Ishikawa (cell line): ENCODE measurements at regions not wholly inside any gene's neighbourhood (a gene's known extent, or its start where the extent isn't known, plus 50 kb on each side); places are given as distances from the start of the nearest gene placed in this dataset.

Experiments used
- CEBPB ChIP-seq: IDR thresholded peaks from 2 replicates; pipeline ENCODE4 v1.6.1; 2012
- CREB1 ChIP-seq: IDR thresholded peaks from 2 replicates; pipeline ENCODE4 v1.6.1; 2012; ENCODE audit warnings: low read depth
- EGR1 ChIP-seq: IDR thresholded peaks from 2 replicates; pipeline ENCODE4 v1.6.1; 2012
- EP300 ChIP-seq: IDR thresholded peaks from 2 replicates; pipeline ENCODE4 v1.6.1; 2012; ENCODE audit warnings: borderline replicate concordance
- FOXM1 ChIP-seq: IDR thresholded peaks from 2 replicates; pipeline ENCODE4 v1.6.1; 2012; ENCODE audit warnings: low read depth, borderline replicate concordance
- NFIC ChIP-seq: IDR thresholded peaks from 2 replicates; pipeline ENCODE4 v1.6.1; 2012
- RAD21 ChIP-seq: IDR thresholded peaks from 2 replicates; pipeline ENCODE4 v1.6.1; 2012; ENCODE audit warnings: low read depth
- TAF1 ChIP-seq: IDR thresholded peaks from 2 replicates; pipeline ENCODE4 v1.6.1; 2012; ENCODE audit warnings: low read depth, mild to moderate bottlenecking
- TCF12 ChIP-seq: IDR thresholded peaks from 2 replicates; pipeline ENCODE4 v1.6.1; 2012; ENCODE audit warnings: low read depth
- TEAD4 ChIP-seq: IDR thresholded peaks from 2 replicates; pipeline ENCODE4 v1.6.1; 2012
- YY1 ChIP-seq: IDR thresholded peaks from 2 replicates; pipeline ENCODE4 v1.6.1; 2012; ENCODE audit warnings: low read depth
- ZBTB7A ChIP-seq: IDR thresholded peaks from 2 replicates; pipeline ENCODE4 v1.6.1; 2012; ENCODE audit warnings: low read depth
- TF ChIP-seq, protein P1 (sequence below): IDR thresholded peaks from 2 replicates; pipeline ENCODE4 v1.6.1; 2012
- TF ChIP-seq, protein P2 (sequence below): IDR thresholded peaks from 2 replicates; pipeline ENCODE4 v1.6.1; 2012
- TF ChIP-seq, protein P3 (sequence below): IDR thresholded peaks from 2 replicates; pipeline ENCODE4 v1.6.1; 2012; ENCODE audit warnings: low read depth, mild to moderate bottlenecking

DNA sequence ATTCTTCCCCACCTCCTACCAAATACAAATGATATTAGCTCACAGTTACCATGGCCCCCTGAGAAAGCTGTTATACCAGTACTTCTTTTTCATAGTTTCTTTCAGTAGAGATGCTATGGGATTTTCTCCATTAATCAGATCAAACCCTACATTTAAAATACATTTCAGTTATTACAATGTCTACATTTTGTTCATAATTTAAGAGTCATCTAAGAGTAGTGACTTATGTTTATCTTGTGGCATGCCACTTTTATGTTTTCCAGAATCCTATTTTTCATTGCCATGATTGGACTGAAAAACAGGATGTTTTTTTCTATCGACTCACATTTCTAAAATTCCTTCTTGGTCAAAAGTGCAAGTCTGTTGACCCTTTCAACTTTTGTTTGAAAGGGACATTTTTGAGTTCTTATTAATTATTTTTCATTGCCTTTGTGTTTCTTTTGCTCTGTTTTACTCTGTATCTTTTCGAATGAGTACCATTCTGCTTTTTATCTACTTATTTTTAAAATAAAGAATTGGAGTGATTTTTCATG is 77.4 kb upstream of the ANXA1 start:
- TF ChIP-seq FOXM1 (no peak), ZBTB7A (no peak), TEAD4 (no peak), TAF1 (no peak), CREB1 (no peak), EGR1 (no peak), TCF12 (no peak), RAD21 (no peak), EP300 (no peak), CEBPB (no peak), NFIC (no peak), YY1 (no peak)
- TF ChIP-seq, protein P1, sequence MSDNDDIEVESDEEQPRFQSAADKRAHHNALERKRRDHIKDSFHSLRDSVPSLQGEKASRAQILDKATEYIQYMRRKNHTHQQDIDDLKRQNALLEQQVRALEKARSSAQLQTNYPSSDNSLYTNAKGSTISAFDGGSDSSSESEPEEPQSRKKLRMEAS: no peak
- TF ChIP-seq, protein P2, sequence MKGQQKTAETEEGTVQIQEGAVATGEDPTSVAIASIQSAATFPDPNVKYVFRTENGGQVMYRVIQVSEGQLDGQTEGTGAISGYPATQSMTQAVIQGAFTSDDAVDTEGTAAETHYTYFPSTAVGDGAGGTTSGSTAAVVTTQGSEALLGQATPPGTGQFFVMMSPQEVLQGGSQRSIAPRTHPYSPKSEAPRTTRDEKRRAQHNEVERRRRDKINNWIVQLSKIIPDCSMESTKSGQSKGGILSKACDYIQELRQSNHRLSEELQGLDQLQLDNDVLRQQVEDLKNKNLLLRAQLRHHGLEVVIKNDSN: no peak
- TF ChIP-seq, protein P3, sequence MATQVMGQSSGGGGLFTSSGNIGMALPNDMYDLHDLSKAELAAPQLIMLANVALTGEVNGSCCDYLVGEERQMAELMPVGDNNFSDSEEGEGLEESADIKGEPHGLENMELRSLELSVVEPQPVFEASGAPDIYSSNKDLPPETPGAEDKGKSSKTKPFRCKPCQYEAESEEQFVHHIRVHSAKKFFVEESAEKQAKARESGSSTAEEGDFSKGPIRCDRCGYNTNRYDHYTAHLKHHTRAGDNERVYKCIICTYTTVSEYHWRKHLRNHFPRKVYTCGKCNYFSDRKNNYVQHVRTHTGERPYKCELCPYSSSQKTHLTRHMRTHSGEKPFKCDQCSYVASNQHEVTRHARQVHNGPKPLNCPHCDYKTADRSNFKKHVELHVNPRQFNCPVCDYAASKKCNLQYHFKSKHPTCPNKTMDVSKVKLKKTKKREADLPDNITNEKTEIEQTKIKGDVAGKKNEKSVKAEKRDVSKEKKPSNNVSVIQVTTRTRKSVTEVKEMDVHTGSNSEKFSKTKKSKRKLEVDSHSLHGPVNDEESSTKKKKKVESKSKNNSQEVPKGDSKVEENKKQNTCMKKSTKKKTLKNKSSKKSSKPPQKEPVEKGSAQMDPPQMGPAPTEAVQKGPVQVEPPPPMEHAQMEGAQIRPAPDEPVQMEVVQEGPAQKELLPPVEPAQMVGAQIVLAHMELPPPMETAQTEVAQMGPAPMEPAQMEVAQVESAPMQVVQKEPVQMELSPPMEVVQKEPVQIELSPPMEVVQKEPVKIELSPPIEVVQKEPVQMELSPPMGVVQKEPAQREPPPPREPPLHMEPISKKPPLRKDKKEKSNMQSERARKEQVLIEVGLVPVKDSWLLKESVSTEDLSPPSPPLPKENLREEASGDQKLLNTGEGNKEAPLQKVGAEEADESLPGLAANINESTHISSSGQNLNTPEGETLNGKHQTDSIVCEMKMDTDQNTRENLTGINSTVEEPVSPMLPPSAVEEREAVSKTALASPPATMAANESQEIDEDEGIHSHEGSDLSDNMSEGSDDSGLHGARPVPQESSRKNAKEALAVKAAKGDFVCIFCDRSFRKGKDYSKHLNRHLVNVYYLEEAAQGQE: no peak

DNA sequence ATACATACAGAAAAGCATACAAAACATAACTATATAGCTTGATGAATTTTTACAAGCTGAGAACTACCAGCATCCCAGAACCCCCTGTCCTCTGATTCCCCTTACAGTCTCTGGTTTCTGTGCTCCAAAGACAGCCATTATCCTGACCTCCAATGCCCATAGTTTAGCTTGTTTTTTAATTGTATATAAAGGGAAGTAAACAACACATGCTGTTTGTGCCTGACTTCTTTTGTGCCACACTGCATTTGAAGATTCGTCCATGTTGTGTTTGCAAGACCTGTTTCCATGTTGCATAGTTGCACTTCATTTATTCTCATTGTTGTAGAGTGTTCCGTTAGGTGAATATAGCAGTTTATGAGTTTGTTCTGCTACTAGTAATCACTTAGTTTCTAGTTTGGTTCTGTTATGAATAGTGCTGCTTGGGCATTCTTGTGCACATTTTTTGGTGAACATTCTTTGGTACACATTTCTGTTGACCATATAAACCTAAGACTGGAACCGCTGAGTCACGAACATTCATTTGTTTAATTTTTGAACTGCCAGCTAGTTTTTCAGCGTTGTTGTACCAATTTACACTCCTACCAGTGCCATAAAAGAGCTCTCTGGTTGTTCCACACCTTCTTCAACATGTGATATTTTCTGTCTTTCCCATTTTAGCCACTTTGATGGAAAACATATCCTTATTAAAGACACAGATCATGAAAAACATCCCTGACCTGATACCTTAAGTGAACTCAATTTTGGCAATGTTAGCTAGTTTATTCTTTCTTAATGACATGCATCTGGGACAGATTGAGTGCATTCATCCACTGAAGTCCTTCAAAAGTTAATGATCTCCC is 78.1 kb upstream of the ANXA1 start:
- TF ChIP-seq, protein P2: no peak
- TF ChIP-seq, protein P3: no peak
- TF ChIP-seq YY1 (no peak), TEAD4 (no peak), CEBPB (no peak), NFIC (no peak), CREB1 (no peak)

DNA sequence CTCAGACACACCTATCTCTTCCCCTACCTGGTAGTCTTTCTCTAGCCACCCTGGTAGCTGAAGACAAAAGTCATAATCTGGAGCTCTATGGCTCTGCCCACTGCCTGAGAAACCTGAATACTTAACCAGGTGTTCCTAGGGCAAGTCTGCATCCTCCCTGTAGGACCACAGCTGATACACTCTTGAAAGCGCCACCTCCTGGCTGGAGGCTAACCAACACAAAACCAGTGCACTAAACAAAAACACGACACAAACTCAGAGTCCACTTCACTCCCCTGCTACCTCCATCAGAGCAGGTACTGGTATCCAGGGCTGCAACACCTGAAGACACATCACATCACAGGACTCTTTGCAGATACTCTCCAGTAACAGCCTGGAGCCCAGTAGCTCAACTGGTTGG is 84.6 kb upstream of the ANXA1 start:
- no peak for TF ChIP-seq TCF12
- no peak for TF ChIP-seq YY1
- TF ChIP-seq EGR1: no peak
- TF ChIP-seq FOXM1: no peak
- no peak for TF ChIP-seq CEBPB
- no peak for TF ChIP-seq ZBTB7A
- TF ChIP-seq, protein P2: no peak
- TF ChIP-seq, protein P1: no peak
- no peak for TF ChIP-seq TEAD4
- no peak for TF ChIP-seq TAF1
- TF ChIP-seq, protein P3: no peak
- TF ChIP-seq CREB1: no peak
- no peak for TF ChIP-seq EP300
- TF ChIP-seq NFIC: no peak

DNA sequence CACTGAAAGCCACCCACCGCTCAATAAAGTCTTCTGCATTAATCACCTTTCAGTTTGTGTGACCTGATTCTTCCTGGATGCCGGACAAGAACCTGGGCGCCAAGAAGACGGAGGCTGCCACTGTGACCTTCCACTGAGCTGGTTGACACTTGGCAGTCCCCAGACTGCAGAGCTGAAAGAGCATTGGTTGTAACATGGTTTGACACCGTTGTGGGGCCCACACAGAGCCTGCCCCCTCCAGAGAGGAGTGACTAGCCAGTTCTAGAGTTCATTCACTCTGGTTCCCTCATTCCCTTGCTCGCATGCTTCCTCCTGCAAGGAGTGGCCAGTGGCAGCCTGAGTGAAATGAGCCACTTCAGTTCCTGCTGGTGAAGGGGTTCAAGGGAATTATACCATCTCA is 86.2 kb upstream of the ANXA1 start:
- TF ChIP-seq TEAD4 (no peak), NFIC (no peak), ZBTB7A (no peak), EGR1 (no peak), CREB1 (no peak), YY1 (no peak), RAD21 (no peak), EP300 (no peak)
- TF ChIP-seq, protein P2: no peak
- TF ChIP-seq, protein P1: no peak
- TF ChIP-seq, protein P3: no peak
